SK-N-MC (cell line): ENCODE measurements at regions not wholly inside any gene's neighbourhood (a gene's known extent, or its start where the extent isn't known, plus 50 kb on each side); places are given as distances from the start of the nearest gene placed in this dataset.

Experiments
- EZH2 ChIP-seq: fragments of 200-600 bp; sonication (generic); IDR thresholded peaks from one replicate; pipeline ENCODE4 v1.6.1; 2017; ENCODE audit warnings: antibody characterized with exemption
- POLR2AphosphoS5 ChIP-seq: IDR thresholded peaks from 2 replicates; pipeline ENCODE4 v1.6.1; 2012; ENCODE audit warnings: mild to moderate bottlenecking, low read depth, low read length, borderline replicate concordance

DNA sequence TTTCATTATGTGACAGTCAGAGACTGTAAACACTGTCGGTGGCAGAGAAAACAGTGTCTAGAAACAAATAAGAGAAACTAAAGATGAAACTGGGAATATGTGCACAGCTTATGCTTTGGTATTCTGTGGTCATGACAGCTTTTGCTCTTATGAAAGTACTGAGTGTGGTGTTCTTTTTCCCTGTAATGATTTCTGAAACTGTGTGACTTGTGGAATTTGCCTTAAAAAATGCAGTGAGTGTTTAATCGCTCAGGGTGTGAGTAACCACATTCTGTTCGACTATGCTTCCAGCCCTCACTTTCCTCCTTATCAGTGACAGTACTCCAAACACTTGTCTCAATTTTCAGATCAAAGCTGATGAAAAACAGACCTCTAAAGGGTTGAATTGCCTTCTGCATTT lies 66.9 kb upstream of the DIAPH3 start:
- TF ChIP-seq EZH2 (no peak), POLR2AphosphoS5 (no peak)
